ENCODE measurements at regions not wholly inside any gene's neighbourhood (a gene's known extent, or its start where the extent isn't known, plus 50 kb on each side); places are given as distances from the start of the nearest gene placed in this dataset.

GRCh38 chr13:63614874-63615612 lies 2199.4 kb upstream of the PCDH20 start:
- TF ChIP-seq JUND (IDR thresholded peaks at IDR 0.05) (no peak), CTCF (IDR thresholded peaks at IDR 0.05; ENCODE audit: low read depth, low read length, missing input control) (no peak), RAD21 (IDR thresholded peaks at IDR 0.05) (no peak)

Data from liver (tissue), 3 donors.